Neural cell (in vitro differentiated cells): ENCODE measurements at regions not wholly inside any gene's neighbourhood (a gene's known extent, or its start where the extent isn't known, plus 50 kb on each side); places are given as distances from the start of the nearest gene placed in this dataset.

ENCODE experiments used
- H2AFZ ChIP-seq: fragments of 200-600, 300-800 bp; sonication (generic), shearing (Covaris generic); 2 replicates; pipeline ENCODE4 v1.6.0; 2014; ENCODE audit warnings: low read depth, mild to moderate bottlenecking, antibody characterized with exemption, low read length, moderate library complexity
- H3F3A ChIP-seq: fragments of 200-600 bp; shearing (Covaris generic); 2 replicates; pipeline ENCODE4 v1.6.1; 2016; ENCODE audit warnings: mild to moderate bottlenecking, moderate library complexity, mixed read lengths, antibody characterized with exemption, low read length; ENCODE audit not compliant: insufficient read depth, poor library complexity, severe bottlenecking
- H3K27ac ChIP-seq: fragments of 200-600, 300-800 bp; sonication (generic), shearing (Covaris generic); 2 replicates; pipeline ENCODE4 v1.5.1; 2014; ENCODE audit warnings: mild to moderate bottlenecking, low read length, moderate library complexity
- H3K27me3 ChIP-seq: fragments of 300-800, 200-600 bp; sonication (generic), shearing (Covaris generic); 2 replicates; pipeline ENCODE4 v1.6.0; 2014; ENCODE audit warnings: mild to moderate bottlenecking, low read depth, low read length, moderate library complexity; ENCODE audit not compliant: insufficient read depth
- H3K36me3 ChIP-seq: fragments of 300-800, 200-600 bp; sonication (generic), shearing (Covaris generic); 2 replicates; pipeline ENCODE4 v1.5.1; 2014; ENCODE audit warnings: mild to moderate bottlenecking, antibody characterized with exemption, low read length, moderate library complexity; ENCODE audit not compliant: insufficient read depth
- H3K4me2 ChIP-seq: fragments of 300-800, 200-600 bp; sonication (generic), shearing (Covaris generic); 2 replicates; pipeline ENCODE4 v1.6.0; 2014; ENCODE audit warnings: mild to moderate bottlenecking, low read length
- H3K4me3 ChIP-seq: fragments of 300-800, 200-600 bp; sonication (generic), shearing (Covaris generic); 2 replicates; pipeline ENCODE4 v1.5.1; 2014; ENCODE audit warnings: mild to moderate bottlenecking, low read length, moderate library complexity
- H3K79me2 ChIP-seq: fragments of 200-600 bp; shearing (Covaris generic); replicated peaks from 2 replicates; pipeline ENCODE4 v1.6.0; 2014; ENCODE audit warnings: mild to moderate bottlenecking, low read length, moderate library complexity; ENCODE audit not compliant: insufficient read depth
- H3K9ac ChIP-seq: fragments of 300-800, 200-600 bp; sonication (generic), shearing (Covaris generic); 2 replicates; pipeline ENCODE4 v1.6.1; 2016; ENCODE audit warnings: mild to moderate bottlenecking, low read length, mixed read lengths
- H3K9me2 ChIP-seq: fragments of 200-600 bp; shearing (Covaris generic); 2 replicates; pipeline ENCODE4 v1.6.1; 2016; ENCODE audit warnings: mild to moderate bottlenecking, low read length, mixed read lengths; ENCODE audit not compliant: insufficient read depth
- H3K9me3 ChIP-seq: fragments of 200-600, 300-800 bp; sonication (generic), shearing (Covaris generic); 2 replicates; pipeline ENCODE4 v1.6.1; 2016; ENCODE audit warnings: mild to moderate bottlenecking, mixed run types, low read length, moderate library complexity, mixed read lengths
- H4K20me1 ChIP-seq: fragments of 200-600 bp; shearing (Covaris generic); 2 replicates; pipeline ENCODE4 v1.6.1; 2016; ENCODE audit warnings: mild to moderate bottlenecking, mixed run types; ENCODE audit not compliant: insufficient read depth
- EP300 ChIP-seq: fragments of 450-650 bp; conservative IDR thresholded peaks from 2 replicates; pipeline ENCODE4 v1.6.1; 2014; ENCODE audit warnings: antibody characterized with exemption, mild to moderate bottlenecking, moderate library complexity; ENCODE audit not compliant: poor library complexity, severe bottlenecking
- EZH2 ChIP-seq: fragments of 200-600, 300-800 bp; shearing (Covaris generic), sonication (generic); IDR thresholded peaks from 2 replicates; pipeline ENCODE4 v1.6.1; 2014; ENCODE audit warnings: antibody characterized with exemption, low read length, borderline replicate concordance, mild to moderate bottlenecking; ENCODE audit not compliant: insufficient read depth, poor library complexity, severe bottlenecking
- MXI1 ChIP-seq: fragments of 450-650 bp; conservative IDR thresholded peaks from 2 replicates; pipeline ENCODE4 v1.6.1; 2014; ENCODE audit warnings: antibody characterized with exemption, mild to moderate bottlenecking; ENCODE audit not compliant: poor library complexity, severe bottlenecking
- POLR2AphosphoS5 ChIP-seq: IDR thresholded peaks from 2 replicates; pipeline ENCODE4 v1.6.1; 2012
- RAD21 ChIP-seq: fragments of 450-650 bp; conservative IDR thresholded peaks from 2 replicates; pipeline ENCODE4 v1.6.1; 2014; ENCODE audit warnings: antibody characterized with exemption, mild to moderate bottlenecking, moderate library complexity
- SMC3 ChIP-seq: fragments of 450-650 bp; conservative IDR thresholded peaks from 2 replicates; pipeline ENCODE4 v1.6.1; 2014; ENCODE audit warnings: antibody characterized with exemption, mild to moderate bottlenecking, moderate library complexity; ENCODE audit not compliant: poor library complexity
- TAF1 ChIP-seq: IDR thresholded peaks from 2 replicates; pipeline ENCODE4 v1.6.1; 2012; ENCODE audit warnings: low read depth
- TF ChIP-seq, protein P1 (sequence below): IDR thresholded peaks from 2 replicates; pipeline ENCODE4 v1.6.1; 2012; ENCODE audit warnings: borderline replicate concordance
- TF ChIP-seq, protein P2 (sequence below): fragments of 450-650 bp; IDR thresholded peaks from 2 replicates; pipeline ENCODE4 v1.5.1; 2014; ENCODE audit warnings: antibody characterized with exemption, mild to moderate bottlenecking, moderate library complexity; ENCODE audit not compliant: poor library complexity, severe bottlenecking

DNA sequence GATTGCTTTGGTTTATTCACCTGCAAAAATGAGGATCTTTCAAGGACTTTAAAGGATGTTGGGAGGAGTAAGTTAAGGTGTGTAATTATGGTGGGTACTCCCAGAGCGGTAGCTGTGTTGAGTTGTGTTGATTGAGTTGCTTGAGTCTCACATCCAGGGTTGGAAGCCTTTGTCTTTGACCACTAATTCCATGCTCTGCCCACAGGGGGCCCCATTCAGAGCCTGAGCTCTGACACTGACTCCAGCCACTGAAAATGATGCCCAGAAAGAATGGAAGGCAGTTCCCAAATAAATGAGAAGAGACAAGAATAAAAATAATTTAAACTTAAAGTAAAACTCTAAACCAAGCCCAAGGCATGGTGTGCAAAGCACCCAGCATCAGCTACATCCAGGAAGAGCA lies 237.4 kb upstream of the PWP1 start:
- no peaks in the 10 kb centered on the region for H3K9me2 ChIP-seq
- H3K27me3 ChIP-seq = no peaks in the 10 kb centered on the region

DNA sequence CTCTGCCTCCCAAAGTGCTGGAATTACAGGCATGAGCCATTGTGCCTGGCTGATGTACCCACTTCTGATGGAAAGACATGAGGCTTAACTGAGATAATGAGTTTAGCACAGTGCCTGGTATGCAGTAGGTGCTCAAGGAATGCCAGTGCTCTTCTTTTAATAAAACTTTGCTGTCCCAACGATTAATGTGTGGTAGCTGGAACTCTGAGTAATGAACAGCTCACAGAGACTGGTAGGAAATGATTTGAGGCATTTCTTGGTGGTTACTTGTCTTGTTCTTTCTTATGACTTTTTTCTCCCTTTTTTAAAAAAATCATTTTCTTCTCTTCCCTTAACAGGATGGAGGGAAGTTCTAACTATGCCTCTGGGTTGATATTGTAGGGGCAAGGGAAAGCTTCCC lies 235.7 kb upstream of the PWP1 start:
- Histone ChIP-seq H4K20me1 (no peaks in the 10 kb centered on the region), H3K4me2 (no peak overlapping the region)
- TF ChIP-seq, protein P1, sequence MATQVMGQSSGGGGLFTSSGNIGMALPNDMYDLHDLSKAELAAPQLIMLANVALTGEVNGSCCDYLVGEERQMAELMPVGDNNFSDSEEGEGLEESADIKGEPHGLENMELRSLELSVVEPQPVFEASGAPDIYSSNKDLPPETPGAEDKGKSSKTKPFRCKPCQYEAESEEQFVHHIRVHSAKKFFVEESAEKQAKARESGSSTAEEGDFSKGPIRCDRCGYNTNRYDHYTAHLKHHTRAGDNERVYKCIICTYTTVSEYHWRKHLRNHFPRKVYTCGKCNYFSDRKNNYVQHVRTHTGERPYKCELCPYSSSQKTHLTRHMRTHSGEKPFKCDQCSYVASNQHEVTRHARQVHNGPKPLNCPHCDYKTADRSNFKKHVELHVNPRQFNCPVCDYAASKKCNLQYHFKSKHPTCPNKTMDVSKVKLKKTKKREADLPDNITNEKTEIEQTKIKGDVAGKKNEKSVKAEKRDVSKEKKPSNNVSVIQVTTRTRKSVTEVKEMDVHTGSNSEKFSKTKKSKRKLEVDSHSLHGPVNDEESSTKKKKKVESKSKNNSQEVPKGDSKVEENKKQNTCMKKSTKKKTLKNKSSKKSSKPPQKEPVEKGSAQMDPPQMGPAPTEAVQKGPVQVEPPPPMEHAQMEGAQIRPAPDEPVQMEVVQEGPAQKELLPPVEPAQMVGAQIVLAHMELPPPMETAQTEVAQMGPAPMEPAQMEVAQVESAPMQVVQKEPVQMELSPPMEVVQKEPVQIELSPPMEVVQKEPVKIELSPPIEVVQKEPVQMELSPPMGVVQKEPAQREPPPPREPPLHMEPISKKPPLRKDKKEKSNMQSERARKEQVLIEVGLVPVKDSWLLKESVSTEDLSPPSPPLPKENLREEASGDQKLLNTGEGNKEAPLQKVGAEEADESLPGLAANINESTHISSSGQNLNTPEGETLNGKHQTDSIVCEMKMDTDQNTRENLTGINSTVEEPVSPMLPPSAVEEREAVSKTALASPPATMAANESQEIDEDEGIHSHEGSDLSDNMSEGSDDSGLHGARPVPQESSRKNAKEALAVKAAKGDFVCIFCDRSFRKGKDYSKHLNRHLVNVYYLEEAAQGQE = no peak
- no peak for TF ChIP-seq POLR2AphosphoS5
- TF ChIP-seq TAF1 = no peak
- TF ChIP-seq EP300 = no peak
- TF ChIP-seq RAD21 = no peak
- TF ChIP-seq EZH2 = no peak
- TF ChIP-seq, protein P2, sequence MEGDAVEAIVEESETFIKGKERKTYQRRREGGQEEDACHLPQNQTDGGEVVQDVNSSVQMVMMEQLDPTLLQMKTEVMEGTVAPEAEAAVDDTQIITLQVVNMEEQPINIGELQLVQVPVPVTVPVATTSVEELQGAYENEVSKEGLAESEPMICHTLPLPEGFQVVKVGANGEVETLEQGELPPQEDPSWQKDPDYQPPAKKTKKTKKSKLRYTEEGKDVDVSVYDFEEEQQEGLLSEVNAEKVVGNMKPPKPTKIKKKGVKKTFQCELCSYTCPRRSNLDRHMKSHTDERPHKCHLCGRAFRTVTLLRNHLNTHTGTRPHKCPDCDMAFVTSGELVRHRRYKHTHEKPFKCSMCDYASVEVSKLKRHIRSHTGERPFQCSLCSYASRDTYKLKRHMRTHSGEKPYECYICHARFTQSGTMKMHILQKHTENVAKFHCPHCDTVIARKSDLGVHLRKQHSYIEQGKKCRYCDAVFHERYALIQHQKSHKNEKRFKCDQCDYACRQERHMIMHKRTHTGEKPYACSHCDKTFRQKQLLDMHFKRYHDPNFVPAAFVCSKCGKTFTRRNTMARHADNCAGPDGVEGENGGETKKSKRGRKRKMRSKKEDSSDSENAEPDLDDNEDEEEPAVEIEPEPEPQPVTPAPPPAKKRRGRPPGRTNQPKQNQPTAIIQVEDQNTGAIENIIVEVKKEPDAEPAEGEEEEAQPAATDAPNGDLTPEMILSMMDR = no peak
- no peak for TF ChIP-seq SMC3
- no peak for TF ChIP-seq MXI1

More for the DNA sequence above, 237.4 kb upstream of the PWP1 start:
- Histone ChIP-seq H3K9me3 (peaks cover 4% of the 10 kb centered on the region), H3K4me2 (no peak overlapping the region), H3K27ac (no peak overlapping the region), H3K9ac (no peak overlapping the region), H3K4me3 (no peak overlapping the region), H3K36me3 (no peaks in the 10 kb centered on the region), H3F3A (no peaks in the 10 kb centered on the region), H3K79me2 (no peaks in the 10 kb centered on the region), H2AFZ (no peak overlapping the region), H4K20me1 (no peaks in the 10 kb centered on the region)
- TF ChIP-seq RAD21 (no peak), POLR2AphosphoS5 (no peak), EP300 (no peak), MXI1 (no peak), EZH2 (no peak), SMC3 (no peak), TAF1 (no peak)
- TF ChIP-seq, protein P2 = no peak
- TF ChIP-seq, protein P1 = no peak

More for the DNA sequence above, 235.7 kb upstream of the PWP1 start:
- no peaks in the 10 kb centered on the region for H3K79me2 ChIP-seq
- no peak overlapping the region for H3K27ac ChIP-seq
- H3K27me3 ChIP-seq = no peaks in the 10 kb centered on the region
- H3K36me3 ChIP-seq = no peaks in the 10 kb centered on the region
- H3K9ac ChIP-seq = no peak overlapping the region
- no peak overlapping the region for H2AFZ ChIP-seq
- no peaks in the 10 kb centered on the region for H3F3A ChIP-seq
- no peak overlapping the region for H3K4me3 ChIP-seq
- H3K9me3 ChIP-seq = peaks cover 4% of the 10 kb centered on the region
- H3K9me2 ChIP-seq = no peaks in the 10 kb centered on the region
